Jurkat, Clone E6-1 (cell line): ENCODE measurements at regions not wholly inside any gene's neighbourhood (a gene's known extent, or its start where the extent isn't known, plus 50 kb on each side); places are given as distances from the start of the nearest gene placed in this dataset.

Source experiments
- DNase-seq: peaks from one replicate; pipeline ENCODE4 v3.0.0-alpha.2; 2011; ENCODE audit warnings: low read depth, low spot score
- H3K4me3 ChIP-seq: 2 replicates; pipeline ENCODE4 v1.5.1; 2011; ENCODE audit warnings: mild to moderate bottlenecking, low read length, control low read depth, moderate library complexity

GRCh38 chr3:24628523-24629258, 134.0 kb upstream of the THRB start:
- no peak overlapping the region for H3K4me3 ChIP-seq
- no peak for DNase-seq

GRCh38 chr3:24631481-24631880, 136.8 kb upstream of the THRB start:
- DNase-seq: no peak

GRCh38 chr3:24639061-24639460, 144.4 kb upstream of the THRB start:
- DNase-seq: no peak

More at GRCh38 chr3:24631481-24631880, 136.8 kb upstream of the THRB start:
- no peak overlapping the region for H3K4me3 ChIP-seq

GRCh38 chr3:24639481-24640329, 145.1 kb upstream of the THRB start:
- H3K4me3 ChIP-seq: no peak overlapping the region
- no peak for DNase-seq

More at GRCh38 chr3:24639061-24639460, 144.4 kb upstream of the THRB start:
- no peak overlapping the region for H3K4me3 ChIP-seq

- H3K4me3 ChIP-seq: no peak overlapping the region
- no peak for DNase-seq
Observed at GRCh38 chr3:24640330-24640877, 145.8 kb upstream of the THRB start.

GRCh38 chr3:24641628-24642027, 147.0 kb upstream of the THRB start:
- no peak overlapping the region for H3K4me3 ChIP-seq
- no peak for DNase-seq

- DNase-seq: no peak
Observed at GRCh38 chr3:24645047-24645446, 150.4 kb upstream of the THRB start.

GRCh38 chr3:24646790-24647189, 152.1 kb upstream of the THRB start:
- H3K4me3 ChIP-seq: no peak overlapping the region
- DNase-seq: no peak

More at GRCh38 chr3:24645047-24645446, 150.4 kb upstream of the THRB start:
- no peak overlapping the region for H3K4me3 ChIP-seq

GRCh38 chr3:24648063-24648462, 153.4 kb upstream of the THRB start:
- DNase-seq: no peak
- H3K4me3 ChIP-seq: no peak overlapping the region

GRCh38 chr3:24650839-24651238, 156.2 kb upstream of the THRB start:
- no peak for DNase-seq
- no peak overlapping the region for H3K4me3 ChIP-seq

- H3K4me3 ChIP-seq: no peak overlapping the region
- no peak for DNase-seq
Observed at GRCh38 chr3:24657870-24658510, 163.3 kb upstream of the THRB start.

GRCh38 chr3:24661175-24661584, 166.5 kb upstream of the THRB start:
- no peak overlapping the region for H3K4me3 ChIP-seq
- DNase-seq: no peak

GRCh38 chr3:24662449-24663345, 168.0 kb upstream of the THRB start:
- H3K4me3 ChIP-seq: no peak overlapping the region
- no peak for DNase-seq

- H3K4me3 ChIP-seq: no peak overlapping the region
- DNase-seq: no peak
Observed at GRCh38 chr3:24663406-24663805, 168.8 kb upstream of the THRB start.

- DNase-seq: no peak
- H3K4me3 ChIP-seq: no peak overlapping the region
Observed at GRCh38 chr3:24668039-24668438, 173.4 kb upstream of the THRB start.

GRCh38 chr3:24670871-24671270, 176.2 kb upstream of the THRB start:
- H3K4me3 ChIP-seq: no peak overlapping the region
- DNase-seq: no peak

- H3K4me3 ChIP-seq: no peak overlapping the region
- DNase-seq: no peak
Observed at GRCh38 chr3:24673596-24673995, 178.9 kb upstream of the THRB start.

GRCh38 chr3:24674261-24674660, 179.6 kb upstream of the THRB start:
- DNase-seq: no peak

GRCh38 chr3:24678021-24678420, 183.4 kb upstream of the THRB start:
- no peak for DNase-seq
- H3K4me3 ChIP-seq: no peak overlapping the region

More at GRCh38 chr3:24674261-24674660, 179.6 kb upstream of the THRB start:
- no peak overlapping the region for H3K4me3 ChIP-seq
